ENCODE measurements at regions not wholly inside any gene's neighbourhood (a gene's known extent, or its start where the extent isn't known, plus 50 kb on each side); places are given as distances from the start of the nearest gene placed in this dataset.

DNA sequence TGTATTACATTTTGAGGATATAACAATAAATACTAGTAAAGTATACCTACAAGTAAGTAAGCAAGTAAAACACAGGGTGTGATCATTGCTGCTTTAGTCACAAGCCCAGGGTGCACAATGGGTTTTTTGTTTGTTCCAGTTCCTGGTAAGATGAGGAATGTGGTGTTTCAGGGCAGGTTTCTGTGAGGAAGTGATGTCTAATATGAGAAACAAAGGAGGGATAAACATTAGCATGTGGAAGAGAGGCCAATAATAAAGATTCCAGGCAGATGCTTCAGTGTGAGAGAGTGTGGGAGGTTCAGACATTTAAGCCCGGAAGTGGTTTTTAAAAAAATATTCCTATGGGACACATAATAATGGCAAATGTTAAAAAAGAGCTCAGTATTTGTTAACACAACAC, 808.1 kb upstream of the USP15 start:
- no peak for TF ChIP-seq CTCF (IDR thresholded peaks at IDR 0.05)
- TF ChIP-seq POLR2A (IDR thresholded peaks at IDR 0.05): no peak
- TF ChIP-seq POLR2AphosphoS5 (IDR thresholded peaks at IDR 0.05): no peak

Data from breast epithelium (tissue), 3 donors.